ENCODE measurements at regions not wholly inside any gene's neighbourhood (a gene's known extent, or its start where the extent isn't known, plus 50 kb on each side); places are given as distances from the start of the nearest gene placed in this dataset.
"Not testable (repeated sequence)": the region's sequence is repeated elsewhere in the genome, so short reads cannot be mapped to it uniquely, and the experiment has no call there.

DNA sequence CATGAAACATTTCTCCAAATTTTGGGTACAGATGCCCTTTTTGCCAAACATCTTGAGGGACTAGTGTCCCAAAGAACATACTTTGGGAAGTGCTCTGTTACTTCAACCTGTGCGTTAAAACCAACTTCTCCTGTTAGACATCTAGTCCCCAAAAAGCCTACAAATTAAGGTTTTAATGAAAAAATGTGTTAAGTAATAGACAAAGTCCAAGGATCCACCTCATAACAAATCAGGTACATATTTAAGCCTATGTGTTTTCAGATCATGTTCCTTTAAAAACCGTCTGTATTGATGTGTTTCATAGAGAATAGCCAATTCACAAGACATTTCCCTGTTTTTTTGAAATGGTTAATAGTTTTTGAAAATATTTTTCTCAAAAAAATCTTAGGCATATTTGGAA is 174.8 kb upstream of the FAM20A start:
- DNase-seq: no peak
- H3K27me3 Mint-ChIP-seq: peaks cover 8% of the 10 kb centered on the region
- ChIA-PET CTCF (no interaction called here), POLR2A (no interaction called here)
- H3K4me3 Mint-ChIP-seq: no peak overlapping the region
- H3K27ac Mint-ChIP-seq: no peak overlapping the region
- H3K36me3 Mint-ChIP-seq (ENCODE audit: low read depth): no peaks in the 10 kb centered on the region
- H3K9me3 Mint-ChIP-seq: no peaks in the 10 kb centered on the region
- peaks cover 6% of the 10 kb centered on the region for H3K4me1 Mint-ChIP-seq

DNA sequence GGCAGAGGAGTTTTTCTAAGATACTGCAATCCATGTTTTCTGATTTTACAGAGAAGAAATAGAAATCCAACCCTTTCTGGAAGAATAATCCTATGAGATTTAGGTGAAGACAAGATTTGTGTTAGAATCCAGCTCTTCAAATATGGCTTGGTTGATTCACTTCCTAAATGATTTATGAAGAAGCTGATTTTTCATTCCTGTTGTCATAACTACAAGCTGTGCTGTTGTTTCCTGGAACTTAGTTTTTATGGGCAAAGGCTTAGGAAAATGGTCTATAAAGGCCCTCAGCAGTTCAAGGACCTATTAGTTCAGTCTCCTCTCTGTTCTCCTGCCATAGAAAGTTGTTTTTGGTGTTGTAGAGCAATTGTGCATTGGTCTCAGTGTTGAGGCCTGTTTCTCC is 174.2 kb upstream of the FAM20A start:
- Mint-ChIP-seq H3K4me3 (no peak overlapping the region), H3K36me3 (ENCODE audit: low read depth) (no peaks in the 10 kb centered on the region), H3K27me3 (peaks cover 9% of the 10 kb centered on the region), H3K4me1 (peaks cover 6% of the 10 kb centered on the region), H3K27ac (no peak overlapping the region), H3K9me3 (no peaks in the 10 kb centered on the region)
- DNase-seq: no peak
- CTCF ChIA-PET: no interaction called here
- POLR2A ChIA-PET: no interaction called here

- H3K27me3 Mint-ChIP-seq: peaks cover 5% of the 10 kb centered on the region
- no peaks in the 10 kb centered on the region for H3K36me3 Mint-ChIP-seq (ENCODE audit: low read depth)
- CTCF ChIA-PET: interaction anchor here (0.6 to 0.7 kb wide), 3 partner anchors 475 to 994 kb away, joined by 3 read pairs; no protein-coding TSS in a partner anchor
- DNase-seq: peak; percentile 22
- no peak overlapping the region for H3K27ac Mint-ChIP-seq
- POLR2A ChIA-PET: no interaction called here
- peaks cover 6% of the 10 kb centered on the region for H3K4me1 Mint-ChIP-seq
- no peaks in the 10 kb centered on the region for H3K9me3 Mint-ChIP-seq
- H3K4me3 Mint-ChIP-seq: no peak overlapping the region
Observed at GRCh38 chr17:68771867-68772515, 170.8 kb upstream of the FAM20A start.

- POLR2A ChIA-PET: no interaction called here
- no peaks in the 10 kb centered on the region for H3K36me3 Mint-ChIP-seq (ENCODE audit: low read depth)
Observed at GRCh38 chr17:68768804-68769203, 167.6 kb upstream of the FAM20A start.

GRCh38 chr17:68766640-68767039 is 165.5 kb upstream of the FAM20A start:
- no peak overlapping the region for H3K27ac Mint-ChIP-seq
- H3K36me3 Mint-ChIP-seq (ENCODE audit: low read depth): no peaks in the 10 kb centered on the region
- peaks cover 8% of the 10 kb centered on the region for H3K4me1 Mint-ChIP-seq
- CTCF ChIA-PET: no interaction called here
- H3K9me3 Mint-ChIP-seq: no peaks in the 10 kb centered on the region
- no peak for DNase-seq
- POLR2A ChIA-PET: no interaction called here
- peaks cover 5% of the 10 kb centered on the region for H3K27me3 Mint-ChIP-seq
- H3K4me3 Mint-ChIP-seq: no peak overlapping the region

More at GRCh38 chr17:68768804-68769203, 167.6 kb upstream of the FAM20A start:
- Mint-ChIP-seq H3K27me3 (peaks cover 5% of the 10 kb centered on the region), H3K9me3 (no peaks in the 10 kb centered on the region), H3K4me3 (no peak overlapping the region), H3K27ac (no peak overlapping the region), H3K4me1 (peaks cover 8% of the 10 kb centered on the region)
- no peak for DNase-seq
- CTCF ChIA-PET: interaction anchor here (0.6 kb wide), 1 partner anchor 884 kb away, joined by 3 read pairs; no protein-coding TSS in a partner anchor

DNA sequence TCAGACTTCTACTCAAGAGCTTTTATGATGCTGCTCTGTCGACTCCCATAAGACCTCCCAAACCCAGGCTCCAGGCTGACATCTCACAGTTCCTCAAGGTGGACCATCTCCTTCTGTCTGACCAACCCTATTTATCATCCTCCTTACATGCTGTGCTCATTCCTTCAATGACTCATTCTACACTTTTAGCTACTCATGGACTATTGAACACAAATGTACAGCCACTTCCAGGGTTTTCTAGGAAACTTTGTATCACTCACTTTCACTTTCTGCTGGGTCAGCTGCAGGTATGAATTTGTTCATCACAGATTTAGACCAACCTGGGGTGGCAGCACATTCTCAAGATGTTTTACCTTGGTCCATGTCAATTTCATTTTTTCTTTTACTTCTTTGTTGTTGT is 162.4 kb upstream of the FAM20A start:
- H3K27me3 Mint-ChIP-seq: peaks cover 2% of the 10 kb centered on the region
- POLR2A ChIA-PET: interaction anchor here (0.6 kb wide), 1 partner anchor 305 kb away, joined by 3 read pairs; no protein-coding TSS in a partner anchor
- no peaks in the 10 kb centered on the region for H3K9me3 Mint-ChIP-seq
- no peak overlapping the region for H3K4me3 Mint-ChIP-seq
- no peak overlapping the region for H3K27ac Mint-ChIP-seq
- CTCF ChIA-PET: no interaction called here
- no peaks in the 10 kb centered on the region for H3K36me3 Mint-ChIP-seq (ENCODE audit: low read depth)
- DNase-seq: no peak
- peaks cover 23% of the 10 kb centered on the region for H3K4me1 Mint-ChIP-seq

DNA sequence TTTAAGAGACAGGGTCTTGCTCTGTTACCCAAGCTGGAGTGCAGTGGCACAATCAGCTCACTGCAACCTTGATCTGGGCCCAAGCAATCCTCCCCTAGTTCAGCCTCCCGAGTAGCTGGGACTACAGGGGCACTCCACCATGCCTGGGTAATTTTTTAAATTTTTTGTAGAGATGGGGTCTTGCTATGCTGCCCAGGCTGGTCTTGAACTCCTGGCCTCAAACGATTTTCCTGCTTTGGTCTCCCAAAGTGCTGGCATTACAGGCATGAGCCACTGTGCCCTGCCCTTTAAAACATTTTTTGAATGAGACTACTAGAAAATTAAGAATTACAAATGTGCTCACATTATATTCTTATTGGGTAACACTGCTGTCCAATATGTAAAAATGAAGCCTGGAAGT is 161.7 kb upstream of the FAM20A start:
- H3K9me3 Mint-ChIP-seq: no peaks in the 10 kb centered on the region
- H3K27me3 Mint-ChIP-seq: no peaks in the 10 kb centered on the region

DNA sequence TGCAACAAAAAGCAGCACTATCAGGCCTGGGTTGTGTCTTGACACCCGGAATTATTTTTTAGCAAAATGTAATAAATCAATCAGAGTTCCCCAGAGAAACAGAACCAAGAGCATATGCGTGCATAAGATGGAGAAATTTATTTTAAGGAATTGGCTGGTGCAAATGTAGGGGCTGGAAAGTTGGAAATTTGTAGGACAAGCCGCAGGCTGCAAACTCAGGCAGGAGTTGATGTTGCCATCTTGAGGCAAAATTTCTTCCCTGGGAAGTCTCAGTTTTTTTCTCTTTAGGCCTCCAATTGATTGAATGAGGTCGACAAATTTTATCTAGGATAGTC is 158.9 kb upstream of the FAM20A start:
- H3K27ac Mint-ChIP-seq: no peak overlapping the region
- peaks cover 23% of the 10 kb centered on the region for H3K4me1 Mint-ChIP-seq
- DNase-seq: no peak
- H3K9me3 Mint-ChIP-seq: no peaks in the 10 kb centered on the region
- CTCF ChIA-PET: no interaction called here
- no peak overlapping the region for H3K4me3 Mint-ChIP-seq
- no peaks in the 10 kb centered on the region for H3K27me3 Mint-ChIP-seq
- H3K36me3 Mint-ChIP-seq (ENCODE audit: low read depth): no peaks in the 10 kb centered on the region
- POLR2A ChIA-PET: no interaction called here

More for the DNA sequence above, 161.7 kb upstream of the FAM20A start:
- Mint-ChIP-seq H3K4me3 (no peak overlapping the region), H3K36me3 (ENCODE audit: low read depth) (no peaks in the 10 kb centered on the region), H3K27ac (no peak overlapping the region), H3K4me1 (peaks cover 23% of the 10 kb centered on the region)
- POLR2A ChIA-PET: no interaction called here
- DNase-seq: no peak
- CTCF ChIA-PET: no interaction called here

GRCh38 chr17:68759343-68760140 is 158.4 kb upstream of the FAM20A start:
- Mint-ChIP-seq H3K27ac (no peak overlapping the region), H3K9me3 (no peaks in the 10 kb centered on the region), H3K4me3 (peak overlapping the region; percentile 0), H3K27me3 (no peaks in the 10 kb centered on the region), H3K4me1 (peaks cover 23% of the 10 kb centered on the region), H3K36me3 (ENCODE audit: low read depth) (no peaks in the 10 kb centered on the region)
- POLR2A ChIA-PET: no interaction called here
- CTCF ChIA-PET: no interaction called here
- DNase-seq: peak; percentile 67

DNA sequence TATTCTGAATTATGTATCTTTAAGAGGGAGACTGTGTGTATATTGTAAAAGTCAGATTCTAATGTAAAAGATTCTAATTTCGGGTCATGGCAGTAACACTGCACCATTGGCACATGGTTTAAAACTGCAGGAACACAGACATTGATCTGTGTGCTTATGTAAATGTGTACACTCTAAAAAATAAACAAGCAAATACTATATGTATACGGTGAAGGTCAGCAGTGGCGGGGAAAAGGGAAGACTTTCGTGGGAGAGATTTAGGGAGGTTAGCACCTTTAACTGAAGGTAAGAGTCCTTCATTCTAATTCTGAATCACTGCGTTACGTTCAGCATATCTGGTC is 157.8 kb upstream of the FAM20A start:
- POLR2A ChIA-PET: no interaction called here
- Mint-ChIP-seq H3K27ac (no peak overlapping the region), H3K4me1 (peaks cover 22% of the 10 kb centered on the region), H3K36me3 (ENCODE audit: low read depth) (no peaks in the 10 kb centered on the region), H3K9me3 (no peaks in the 10 kb centered on the region), H3K4me3 (no peak overlapping the region), H3K27me3 (no peaks in the 10 kb centered on the region)
- CTCF ChIA-PET: no interaction called here
- DNase-seq: no peak

DNA sequence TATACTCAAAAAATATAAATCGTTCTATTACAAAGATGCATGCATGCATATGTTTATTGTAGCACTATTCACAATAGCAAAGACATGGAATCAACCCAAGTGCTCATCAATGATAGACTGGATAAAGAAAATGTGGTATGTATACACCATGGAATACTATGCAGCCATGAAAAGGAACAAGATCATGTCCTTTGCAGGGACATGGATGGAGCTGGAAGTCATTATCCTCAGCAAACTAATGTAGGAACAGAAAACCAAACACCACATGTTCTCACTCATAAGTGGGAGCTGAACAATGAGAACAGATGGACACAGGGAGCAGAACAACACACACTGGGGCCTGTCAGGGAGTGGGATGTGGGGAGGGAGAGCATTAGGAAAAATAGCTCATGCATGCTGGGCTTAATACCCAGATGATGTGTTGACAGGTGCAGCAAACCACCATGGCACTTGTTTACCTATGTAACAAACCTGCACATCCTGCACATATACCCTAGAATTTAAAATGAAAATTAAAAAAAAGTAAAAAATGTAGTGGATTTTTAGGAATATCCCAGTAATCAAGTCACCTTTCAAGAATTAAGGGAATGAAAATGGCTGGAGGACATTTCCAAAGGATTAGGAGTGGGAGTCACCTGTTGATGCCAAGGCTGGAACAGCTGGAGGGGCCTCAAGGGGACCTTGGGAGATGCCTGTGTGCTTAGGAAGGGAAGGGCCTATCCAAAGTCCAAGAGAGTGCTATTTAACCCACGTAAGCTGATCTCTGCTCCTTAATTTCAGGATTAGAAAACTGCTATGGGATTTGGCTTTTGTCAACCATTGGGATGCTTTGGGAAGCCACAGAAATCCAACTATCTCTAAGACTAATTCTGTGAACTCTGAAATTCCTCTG is 156.9 kb upstream of the FAM20A start:
- H3K27ac Mint-ChIP-seq; POLR2A ChIA-PET; CTCF ChIA-PET; H3K9me3 Mint-ChIP-seq; H3K36me3 Mint-ChIP-seq (ENCODE audit: low read depth); DNase-seq; H3K27me3 Mint-ChIP-seq; H3K4me3 Mint-ChIP-seq: not testable (repeated sequence)
- peaks cover 15% of the 10 kb centered on the region for H3K4me1 Mint-ChIP-seq

DNA sequence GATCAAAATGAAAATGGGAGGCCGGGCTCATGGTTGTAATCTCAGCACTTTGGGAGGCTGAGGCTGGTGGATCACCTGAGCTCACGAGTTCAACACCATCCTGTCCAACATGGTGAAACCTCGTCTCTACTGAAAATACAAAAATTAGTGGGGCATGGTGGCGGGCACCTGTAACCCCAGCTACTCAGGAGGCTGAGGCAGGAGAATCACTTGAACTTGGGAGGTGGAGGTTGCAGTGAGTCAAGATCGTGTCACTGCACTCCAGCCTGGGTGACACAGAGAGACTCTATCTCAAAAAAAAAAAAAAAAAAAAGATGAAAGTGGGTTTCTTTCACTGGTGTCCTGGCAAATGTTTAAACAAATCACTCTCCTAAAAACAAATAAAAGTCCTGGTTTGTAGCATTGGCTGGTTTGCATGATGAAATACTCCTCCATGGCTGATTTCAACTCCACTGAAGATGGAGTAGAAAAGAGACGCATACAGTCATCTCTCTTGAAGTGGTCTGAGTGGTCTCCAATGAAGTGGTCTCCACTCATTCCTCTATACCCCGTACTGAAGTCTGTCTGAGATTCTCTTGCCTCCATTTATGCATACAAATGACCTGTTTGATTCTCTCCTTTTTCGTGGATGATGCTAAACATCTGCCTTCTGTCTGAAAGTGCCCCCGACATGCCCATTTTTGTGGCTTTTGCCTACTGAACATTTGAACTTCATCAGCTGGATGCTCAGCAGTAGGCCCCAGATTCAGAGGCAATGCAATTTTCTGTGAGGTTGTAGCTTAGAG is 153.0 kb upstream of the FAM20A start:
- H3K36me3 Mint-ChIP-seq (ENCODE audit: low read depth): no peaks in the 10 kb centered on the region
- no peak overlapping the region for H3K27ac Mint-ChIP-seq
- DNase-seq: no peak
- H3K4me1 Mint-ChIP-seq: peaks cover 3% of the 10 kb centered on the region
- H3K4me3 Mint-ChIP-seq: no peak overlapping the region
- peaks cover 1% of the 10 kb centered on the region for H3K27me3 Mint-ChIP-seq
- CTCF ChIA-PET: no interaction called here
- POLR2A ChIA-PET: no interaction called here
- no peaks in the 10 kb centered on the region for H3K9me3 Mint-ChIP-seq

- Mint-ChIP-seq H3K27me3 (peaks cover 9% of the 10 kb centered on the region), H3K4me3 (no peak overlapping the region), H3K27ac (no peak overlapping the region), H3K9me3 (no peaks in the 10 kb centered on the region), H3K36me3 (ENCODE audit: low read depth) (no peaks in the 10 kb centered on the region), H3K4me1 (no peaks in the 10 kb centered on the region)
- DNase-seq: no peak
- CTCF ChIA-PET: no interaction called here
- POLR2A ChIA-PET: no interaction called here
Observed at GRCh38 chr17:68750208-68750562, 149.0 kb upstream of the FAM20A start.

Measured in activated CD4-positive, alpha-beta T cell treated with anti-CD3 and anti-CD28 coated beads, Interleukin-2, amount 10 ng/mL, durations not matched to agents 7 days and 5 days (primary cell).